H9 (cell line): ENCODE measurements at regions not wholly inside any gene's neighbourhood (a gene's known extent, or its start where the extent isn't known, plus 50 kb on each side); places are given as distances from the start of the nearest gene placed in this dataset.

Experiments
- DNase-seq: peaks from one replicate; pipeline ENCODE4 v3.0.0-alpha.2; 2017
- H2AFZ ChIP-seq: one replicate; pipeline ENCODE4 v1.6.1; 2013; ENCODE audit warnings: mild to moderate bottlenecking, low read length, control low read depth, moderate library complexity
- H2AK5ac ChIP-seq: 2 replicates; pipeline ENCODE4 v1.6.1; 2013; ENCODE audit warnings: low read length, control low read depth, mixed read lengths; ENCODE audit not compliant: insufficient read length
- H2BK120ac ChIP-seq: one replicate; pipeline ENCODE4 v1.6.1; 2013; ENCODE audit warnings: low read depth, mild to moderate bottlenecking, low read length, control low read depth, inconsistent platforms; ENCODE audit not compliant: poor library complexity, severe bottlenecking
- H2BK12ac ChIP-seq: 2 replicates; pipeline ENCODE4 v1.6.1; 2013; ENCODE audit warnings: low read length, control low read depth, mixed read lengths, low read depth; ENCODE audit not compliant: insufficient read length
- H2BK15ac ChIP-seq: 2 replicates; pipeline ENCODE4 v1.6.1; 2013; ENCODE audit warnings: low read depth, low read length, control low read depth
- H2BK20ac ChIP-seq: one replicate; pipeline ENCODE4 v1.6.1; 2013; ENCODE audit warnings: low read depth, mild to moderate bottlenecking, low read length, control low read depth, inconsistent platforms; ENCODE audit not compliant: poor library complexity, severe bottlenecking
- H2BK5ac ChIP-seq: 2 replicates; pipeline ENCODE4 v1.6.1; 2013; ENCODE audit warnings: low read length, control low read depth, mixed read lengths; ENCODE audit not compliant: insufficient read length
- H3K14ac ChIP-seq: 2 replicates; pipeline ENCODE4 v1.6.1; 2013; ENCODE audit warnings: low read length, control low read depth; ENCODE audit not compliant: insufficient read depth
- H3K18ac ChIP-seq: 2 replicates; pipeline ENCODE4 v1.6.1; 2013; ENCODE audit warnings: low read depth, mild to moderate bottlenecking, mixed read lengths, low read length, control low read depth; ENCODE audit not compliant: insufficient read length
- H3K23ac ChIP-seq: 2 replicates; pipeline ENCODE4 v1.6.1; 2013; ENCODE audit warnings: low read length, control low read depth, mixed read lengths, low read depth; ENCODE audit not compliant: insufficient read length
- H3K23me2 ChIP-seq: 2 replicates; pipeline ENCODE4 v1.6.1; 2013; ENCODE audit warnings: low read depth, mild to moderate bottlenecking, mixed read lengths, low read length, control low read depth; ENCODE audit not compliant: insufficient read length, poor library complexity, severe bottlenecking
- H3K27ac ChIP-seq: 2 replicates; pipeline ENCODE4 v1.5.1; 2013; ENCODE audit warnings: low read length, control low read depth, mixed read lengths, low read depth; ENCODE audit not compliant: insufficient read length
- H3K27me3 ChIP-seq: 2 replicates; pipeline ENCODE4 v1.6.1; 2013; ENCODE audit warnings: low read length, control low read depth, inconsistent platforms; ENCODE audit not compliant: insufficient read depth
- H3K4ac ChIP-seq: 2 replicates; pipeline ENCODE4 v1.6.1; 2013; ENCODE audit warnings: low read depth, mild to moderate bottlenecking, control low read depth, inconsistent platforms, low read length, moderate library complexity
- H3K4me1 ChIP-seq: 2 replicates; pipeline ENCODE4 v1.6.1; 2013; ENCODE audit warnings: low read length, control low read depth, inconsistent platforms; ENCODE audit not compliant: insufficient read depth
- H3K4me2 ChIP-seq: 2 replicates; pipeline ENCODE4 v1.6.1; 2013; ENCODE audit warnings: low read length, control low read depth, mixed read lengths; ENCODE audit not compliant: insufficient read length, insufficient read depth
- H3K56ac ChIP-seq: 2 replicates; pipeline ENCODE4 v1.6.1; 2013; ENCODE audit warnings: low read depth, mild to moderate bottlenecking, mixed read lengths, low read length, control low read depth; ENCODE audit not compliant: insufficient read length
- H3K79me1 ChIP-seq: 2 replicates; pipeline ENCODE4 v1.6.1; 2013; ENCODE audit warnings: low read depth, mild to moderate bottlenecking, moderate library complexity, low read length, control low read depth, inconsistent platforms; ENCODE audit not compliant: insufficient read depth, poor library complexity, severe bottlenecking
- H3K79me2 ChIP-seq: 2 replicates; pipeline ENCODE4 v1.6.1; 2013; ENCODE audit warnings: low read length, control low read depth, inconsistent platforms; ENCODE audit not compliant: insufficient read depth
- H3K9ac ChIP-seq: 2 replicates; pipeline ENCODE4 v1.6.1; 2013; ENCODE audit warnings: low read length, control low read depth, mixed read lengths; ENCODE audit not compliant: insufficient read length; ENCODE audit errors: extremely low read depth
- H3K9me3 ChIP-seq: one replicate; pipeline ENCODE4 v1.6.1; 2013; ENCODE audit warnings: low read depth, low read length, inconsistent platforms; ENCODE audit not compliant: control insufficient read depth
- H3T11ph ChIP-seq: one replicate; pipeline ENCODE4 v1.6.1; 2013; ENCODE audit warnings: mild to moderate bottlenecking, low read length, control low read depth, inconsistent platforms
- H4K20me1 ChIP-seq: one replicate; pipeline ENCODE4 v1.6.1; 2013; ENCODE audit not compliant: control insufficient read depth, insufficient read length, insufficient read depth
- H4K5ac ChIP-seq: 2 replicates; pipeline ENCODE4 v1.6.1; 2013; ENCODE audit warnings: low read depth, mild to moderate bottlenecking, mixed read lengths, low read length, control low read depth; ENCODE audit not compliant: insufficient read length
- H4K8ac ChIP-seq: replicated peaks from 2 replicates; pipeline ENCODE4 v1.6.1; 2013; ENCODE audit warnings: low read length, control low read depth, mixed read lengths, low read depth; ENCODE audit not compliant: insufficient read length
- H4K91ac ChIP-seq: 2 replicates; pipeline ENCODE4 v1.6.1; 2013; ENCODE audit warnings: low read depth, mild to moderate bottlenecking, moderate library complexity, mixed read lengths, low read length, control low read depth; ENCODE audit not compliant: insufficient read length
- H3K27ac Mint-ChIP-seq, 3 experiments: 2 replicates in 2 of 3; 3 replicates in 1 of 3; pipeline ENCODE4 v1.8.0; 2020 to 2021; ENCODE audit warnings: mixed read lengths in 3 of 3, mild to moderate bottlenecking in 1 of 3, moderate library complexity in 1 of 3
- H3K27me3 Mint-ChIP-seq: 2 replicates; pipeline ENCODE4 v1.8.0; 2021; ENCODE audit warnings: low read depth, mild to moderate bottlenecking, moderate library complexity, mixed read lengths
- H3K36me3 Mint-ChIP-seq, 3 experiments: 2 replicates in 2 of 3; 3 replicates in 1 of 3; pipeline ENCODE4 v1.8.0; 2020 to 2021; ENCODE audit warnings: low read depth in 3 of 3, mixed read lengths in 3 of 3; ENCODE audit not compliant: insufficient read depth in 1 of 3
- H3K4me1 Mint-ChIP-seq, 2 experiments: 2 replicates each; pipeline ENCODE4 v1.8.0; 2020; ENCODE audit warnings: mixed read lengths in 2 of 2
- H3K4me3 Mint-ChIP-seq, 2 experiments: 2 replicates in 1 of 2; 3 replicates in 1 of 2; pipeline ENCODE4 v1.8.0; 2020 to 2021; ENCODE audit warnings: mild to moderate bottlenecking in 2 of 2, mixed read lengths in 2 of 2, moderate library complexity in 1 of 2
- H3K9me3 Mint-ChIP-seq, 2 experiments: 2 replicates in 1 of 2; 3 replicates in 1 of 2; pipeline ENCODE4 v1.8.0; 2020; ENCODE audit warnings: mild to moderate bottlenecking in 2 of 2, mixed read lengths in 2 of 2, moderate library complexity in 1 of 2
- CTCF ChIP-seq: fragments of 200-600 bp; sonication (generic); conservative IDR thresholded peaks from 3 replicates; pipeline ENCODE4 v1.8.0; 2021; ENCODE audit warnings: antibody characterized with exemption, mild to moderate bottlenecking
- WGBS: extraction: QIAGEN DNeasy Blood & Tissue Kit; methylation state at CpG from one replicate; pipeline ENCODE4 v1.1.7; 2013; ENCODE audit warnings: missing lambda C conversion rate, low lambda C conversion rate, mixed read lengths; ENCODE audit not compliant: insufficient read length; ENCODE audit errors: extremely low coverage; 5-methylcytosine and 5-hydroxymethylcytosine counted together

- Histone ChIP-seq H3K79me1 (no peaks in the 10 kb centered on the region), H3K4ac (no peak overlapping the region), H2BK5ac (no peak overlapping the region), H3K79me2 (no peaks in the 10 kb centered on the region), H3K23ac (no peak overlapping the region), H3T11ph (no peak overlapping the region), H2BK12ac (no peak overlapping the region), H3K9ac (no peak overlapping the region), H4K91ac (no peak overlapping the region), H2AFZ (no peak overlapping the region), H2BK120ac (no peak overlapping the region), H3K18ac (no peak overlapping the region), H3K27me3 (no peaks in the 10 kb centered on the region), H3K23me2 (no peaks in the 10 kb centered on the region), H3K4me2 (no peak overlapping the region), H4K5ac (no peak overlapping the region), H2BK15ac (no peak overlapping the region), H3K14ac (no peak overlapping the region), H3K4me1 (no peaks in the 10 kb centered on the region), H3K56ac (no peak overlapping the region), H3K27ac (no peak overlapping the region), H4K20me1 (no peaks in the 10 kb centered on the region), H2BK20ac (no peak overlapping the region), H2AK5ac (no peak overlapping the region), H4K8ac (no peak overlapping the region), H3K9me3 (peaks cover 3% of the 10 kb centered on the region)
- H3K9me3 Mint-ChIP-seq, result peaks cover 26 to 39% of the 10 kb centered on the region in 2 experiments
- H3K27me3 Mint-ChIP-seq, result no peaks in the 10 kb centered on the region
- no CpG with 5 or more reads among the region's 9 CpGs for WGBS
- H3K4me3 Mint-ChIP-seq, result no peak overlapping the region
- H3K36me3 Mint-ChIP-seq, result peaks cover 6 to 38% (median 18%) of the 10 kb centered on the region in 3 experiments; a peak in 6 of 7 replicates
- no peak for TF ChIP-seq CTCF
- DNase-seq, result no peak
- H3K27ac Mint-ChIP-seq, result no peak overlapping the region; a peak in 1 of 7 replicates
- H3K4me1 Mint-ChIP-seq, result peaks cover 16 to 18% of the 10 kb centered on the region in 2 experiments
Observed at GRCh38 chr12:58026897-58027891, 85.8 kb downstream of the ATP23 start.
